IPS DF 6.9 (cell line): ENCODE measurements at regions not wholly inside any gene's neighbourhood (a gene's known extent, or its start where the extent isn't known, plus 50 kb on each side); places are given as distances from the start of the nearest gene placed in this dataset.

Source experiments
- DNase-seq: peaks from one replicate; pipeline ENCODE4 v3.0.0-alpha.2; 2013; ENCODE audit warnings: low read depth, low spot score
- H3K27ac ChIP-seq: one replicate; pipeline ENCODE4 v1.5.1; 2013; ENCODE audit warnings: low read length, control low read depth
- H3K27me3 ChIP-seq: 2 replicates; pipeline ENCODE4 v1.6.1; 2013; ENCODE audit warnings: mild to moderate bottlenecking, low read length; ENCODE audit not compliant: control insufficient read depth, insufficient read depth
- H3K36me3 ChIP-seq: 2 replicates; pipeline ENCODE4 v1.6.1; 2013; ENCODE audit warnings: low read length; ENCODE audit not compliant: control insufficient read depth, insufficient read depth
- H3K4me1 ChIP-seq: 2 replicates; pipeline ENCODE4 v1.6.1; 2013; ENCODE audit warnings: low read length; ENCODE audit not compliant: control insufficient read depth, insufficient read depth
- H3K4me3 ChIP-seq: 2 replicates; pipeline ENCODE4 v1.5.1; 2013; ENCODE audit warnings: mild to moderate bottlenecking, low read length
- H3K9me3 ChIP-seq: 2 replicates; pipeline ENCODE4 v1.6.1; 2013; ENCODE audit warnings: low read length, inconsistent platforms; ENCODE audit not compliant: control insufficient read depth, insufficient read depth
- WGBS: extraction: QIAGEN DNeasy Blood & Tissue Kit; methylation state at CpG from one replicate; pipeline ENCODE4 v1.1.7; 2013; ENCODE audit warnings: mixed read lengths, missing lambda C conversion rate; ENCODE audit not compliant: insufficient read length, insufficient coverage; 5-methylcytosine and 5-hydroxymethylcytosine counted together

GRCh38 chr4:119794681-119795080 lies 166.1 kb upstream of the PDE5A start:
- Histone ChIP-seq H3K27me3 (no peaks in the 10 kb centered on the region), H3K4me3 (no peak overlapping the region), H3K9me3 (no peaks in the 10 kb centered on the region), H3K4me1 (no peaks in the 10 kb centered on the region), H3K36me3 (no peaks in the 10 kb centered on the region), H3K27ac (no peak overlapping the region)
- no peak for DNase-seq
- no CpG with 5 or more reads among the region's 4 CpGs for WGBS

- DNase-seq: no peak
- Histone ChIP-seq H3K27ac (no peak overlapping the region), H3K36me3 (no peaks in the 10 kb centered on the region), H3K4me1 (no peaks in the 10 kb centered on the region), H3K27me3 (no peaks in the 10 kb centered on the region), H3K9me3 (no peaks in the 10 kb centered on the region), H3K4me3 (no peak overlapping the region)
- WGBS: no CpG with 5 or more reads among the region's 4 CpGs
Observed at GRCh38 chr4:119794113-119794512, 165.5 kb upstream of the PDE5A start.

- no peaks in the 10 kb centered on the region for H3K4me1 ChIP-seq
- no peak overlapping the region for H3K27ac ChIP-seq
- no peaks in the 10 kb centered on the region for H3K36me3 ChIP-seq
- no peaks in the 10 kb centered on the region for H3K27me3 ChIP-seq
- no CpG with 5 or more reads among the region's 1 CpG for WGBS
- no peaks in the 10 kb centered on the region for H3K9me3 ChIP-seq
- DNase-seq: peak; percentile 22
- no peak overlapping the region for H3K4me3 ChIP-seq
Observed at GRCh38 chr4:119788349-119789266, 160.0 kb upstream of the PDE5A start.

- no peak for DNase-seq
- Histone ChIP-seq H3K36me3 (no peaks in the 10 kb centered on the region), H3K9me3 (no peaks in the 10 kb centered on the region), H3K4me1 (no peaks in the 10 kb centered on the region), H3K4me3 (no peak overlapping the region), H3K27me3 (no peaks in the 10 kb centered on the region), H3K27ac (no peak overlapping the region)
Observed at GRCh38 chr4:119785963-119786362, 157.4 kb upstream of the PDE5A start.

- no peaks in the 10 kb centered on the region for H3K4me1 ChIP-seq
- no peak overlapping the region for H3K4me3 ChIP-seq
Observed at GRCh38 chr4:119783189-119783983, 154.8 kb upstream of the PDE5A start.

GRCh38 chr4:119781044-119781443 lies 152.4 kb upstream of the PDE5A start:
- no peaks in the 10 kb centered on the region for H3K4me1 ChIP-seq
- H3K4me3 ChIP-seq: no peak overlapping the region
- no peaks in the 10 kb centered on the region for H3K9me3 ChIP-seq
- no peak overlapping the region for H3K27ac ChIP-seq
- H3K36me3 ChIP-seq: no peaks in the 10 kb centered on the region
- H3K27me3 ChIP-seq: no peaks in the 10 kb centered on the region
- DNase-seq: no peak

More at GRCh38 chr4:119783189-119783983, 154.8 kb upstream of the PDE5A start:
- H3K27ac ChIP-seq: no peak overlapping the region
- H3K9me3 ChIP-seq: no peaks in the 10 kb centered on the region
- no peaks in the 10 kb centered on the region for H3K36me3 ChIP-seq
- no peak for DNase-seq
- H3K27me3 ChIP-seq: no peaks in the 10 kb centered on the region
- WGBS: no CpG with 5 or more reads among the region's 4 CpGs

- H3K4me3 ChIP-seq: no peak overlapping the region
- no CpG with 5 or more reads among the region's 2 CpGs for WGBS
Observed at GRCh38 chr4:119774840-119775239, 146.2 kb upstream of the PDE5A start.

GRCh38 chr4:119765951-119766350 lies 137.3 kb upstream of the PDE5A start:
- no peaks in the 10 kb centered on the region for H3K27me3 ChIP-seq
- WGBS: no CpG with 5 or more reads among the region's 1 CpG
- H3K36me3 ChIP-seq: no peaks in the 10 kb centered on the region
- H3K4me1 ChIP-seq: no peaks in the 10 kb centered on the region
- no peak for DNase-seq
- no peak overlapping the region for H3K27ac ChIP-seq
- H3K4me3 ChIP-seq: no peak overlapping the region
- no peaks in the 10 kb centered on the region for H3K9me3 ChIP-seq

More at GRCh38 chr4:119774840-119775239, 146.2 kb upstream of the PDE5A start:
- Histone ChIP-seq H3K27me3 (no peaks in the 10 kb centered on the region), H3K36me3 (no peaks in the 10 kb centered on the region), H3K4me1 (peaks cover 2% of the 10 kb centered on the region; the same call in 1 of the 2 replicates), H3K9me3 (no peaks in the 10 kb centered on the region), H3K27ac (no peak overlapping the region)
- DNase-seq: peak; percentile 20

GRCh38 chr4:119765469-119765868 lies 136.9 kb upstream of the PDE5A start:
- no peak overlapping the region for H3K4me3 ChIP-seq
- no CpG with 5 or more reads among the region's 1 CpG for WGBS
- DNase-seq: no peak
- no peaks in the 10 kb centered on the region for H3K36me3 ChIP-seq
- no peak overlapping the region for H3K27ac ChIP-seq
- no peaks in the 10 kb centered on the region for H3K4me1 ChIP-seq
- H3K27me3 ChIP-seq: no peaks in the 10 kb centered on the region
- H3K9me3 ChIP-seq: no peaks in the 10 kb centered on the region

- no peak overlapping the region for H3K27ac ChIP-seq
- H3K4me3 ChIP-seq: no peak overlapping the region
- no peaks in the 10 kb centered on the region for H3K36me3 ChIP-seq
- H3K4me1 ChIP-seq: no peaks in the 10 kb centered on the region
- no peak for DNase-seq
- no peaks in the 10 kb centered on the region for H3K27me3 ChIP-seq
- no peaks in the 10 kb centered on the region for H3K9me3 ChIP-seq
- no CpG with 5 or more reads among the region's 1 CpG for WGBS
Observed at GRCh38 chr4:119763386-119763785, 134.8 kb upstream of the PDE5A start.
